ENCODE measurements at regions not wholly inside any gene's neighbourhood (a gene's known extent, or its start where the extent isn't known, plus 50 kb on each side); places are given as distances from the start of the nearest gene placed in this dataset.

- Histone ChIP-seq H3K4me3 (no peak overlapping the region), H3K27ac (no peak overlapping the region), H3K27me3 (no peaks in the 10 kb centered on the region), H3K4me1 (no peaks in the 10 kb centered on the region), H3K36me3 (no peaks in the 10 kb centered on the region), H3K9me3 (no peaks in the 10 kb centered on the region)
- TF ChIP-seq POLR2A (IDR thresholded peaks at IDR 0.05) (no peak), CTCF (IDR thresholded peaks at IDR 0.05) (no peak)
- peak in 1 of 3 donors; percentile 48 for DNase-seq
Observed at GRCh38 chr2:120845277-120845676, 109.6 kb downstream of the GLI2 start.

GRCh38 chr2:120846406-120847095 is 110.9 kb downstream of the GLI2 start:
- H3K9me3 ChIP-seq, result no peaks in the 10 kb centered on the region
- no peak for TF ChIP-seq POLR2A (IDR thresholded peaks at IDR 0.05)
- no peak for TF ChIP-seq CTCF (IDR thresholded peaks at IDR 0.05)
- H3K27me3 ChIP-seq, result no peaks in the 10 kb centered on the region
- peak in 1 of 3 donors; percentile 41 for DNase-seq
- no peak overlapping the region for H3K4me3 ChIP-seq
- H3K4me1 ChIP-seq, result no peaks in the 10 kb centered on the region
- no peak overlapping the region for H3K27ac ChIP-seq
- H3K36me3 ChIP-seq, result no peaks in the 10 kb centered on the region

DNA sequence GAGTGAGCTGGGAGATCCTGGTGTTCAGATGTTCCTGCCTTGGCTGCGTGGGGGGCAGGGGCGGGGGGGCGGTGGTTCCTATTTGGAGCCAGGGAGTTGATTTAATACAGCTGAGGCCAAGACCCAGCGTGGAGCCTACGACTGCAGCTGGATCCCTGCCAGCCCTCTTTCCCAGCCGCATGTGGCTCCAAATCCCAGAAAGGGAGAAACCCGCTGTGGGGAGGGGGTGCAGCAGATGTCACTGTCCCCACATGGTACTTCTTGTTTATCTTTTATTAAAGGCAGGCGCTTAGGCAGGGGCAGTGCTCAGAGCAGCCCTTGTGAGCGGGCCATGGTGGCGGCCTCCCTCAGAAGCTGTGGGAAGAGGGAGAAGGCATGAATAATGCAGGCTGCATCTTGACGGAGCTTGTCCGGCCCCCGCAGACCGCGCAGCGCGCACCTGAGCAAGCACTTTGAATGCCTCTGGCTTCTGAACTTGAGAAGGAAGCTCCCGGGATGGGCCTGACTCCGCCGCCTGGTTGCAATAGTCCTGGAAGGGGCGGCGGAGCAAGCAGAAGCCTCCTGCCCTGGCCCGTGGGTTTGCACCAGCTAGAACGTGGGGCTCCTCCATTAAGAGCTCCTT is 112.1 kb downstream of the GLI2 start:
- DNase-seq, result peak in 1 of 3 donors; percentile 43
- H3K27me3 ChIP-seq, result no peaks in the 10 kb centered on the region

GRCh38 chr2:120849278-120849677 is 113.6 kb downstream of the GLI2 start:
- Histone ChIP-seq H3K36me3 (no peaks in the 10 kb centered on the region), H3K27ac (no peak overlapping the region), H3K4me3 (no peak overlapping the region), H3K4me1 (no peaks in the 10 kb centered on the region), H3K27me3 (no peaks in the 10 kb centered on the region), H3K9me3 (no peaks in the 10 kb centered on the region)
- TF ChIP-seq CTCF (IDR thresholded peaks at IDR 0.05) (no peak), POLR2A (IDR thresholded peaks at IDR 0.05) (no peak)
- no peak for DNase-seq

More for the DNA sequence above, 112.1 kb downstream of the GLI2 start:
- H3K9me3 ChIP-seq, result no peaks in the 10 kb centered on the region
- no peak for TF ChIP-seq CTCF (IDR thresholded peaks at IDR 0.05)
- TF ChIP-seq POLR2A (IDR thresholded peaks at IDR 0.05), result no peak
- no peaks in the 10 kb centered on the region for H3K4me1 ChIP-seq
- H3K36me3 ChIP-seq, result no peaks in the 10 kb centered on the region
- H3K27ac ChIP-seq, result no peak overlapping the region
- H3K4me3 ChIP-seq, result no peak overlapping the region

DNA sequence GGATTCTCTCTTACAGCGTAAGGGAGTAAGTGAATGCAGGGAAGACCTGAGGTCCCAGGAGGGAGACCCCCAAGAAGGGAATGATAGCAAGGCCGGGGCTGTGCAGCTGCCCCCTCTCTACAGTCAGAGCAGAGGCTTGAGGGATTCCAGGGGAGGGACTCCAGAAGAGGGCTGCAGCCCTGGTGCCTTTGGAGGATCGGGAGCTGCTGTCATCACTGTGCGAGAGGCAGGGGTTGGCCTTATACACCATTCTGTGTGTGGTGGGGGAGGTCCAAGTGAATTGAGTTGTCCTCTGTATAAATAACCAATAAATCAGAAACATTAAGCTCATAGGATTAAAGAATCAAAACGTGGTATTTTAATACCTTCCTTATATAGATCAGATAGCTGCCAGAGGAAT is 114.9 kb downstream of the GLI2 start:
- TF ChIP-seq CTCF (IDR thresholded peaks at IDR 0.05) (no peak), POLR2A (IDR thresholded peaks at IDR 0.05) (no peak)
- H3K36me3 ChIP-seq, result no peaks in the 10 kb centered on the region
- H3K27ac ChIP-seq, result no peak overlapping the region
- no peaks in the 10 kb centered on the region for H3K4me1 ChIP-seq
- no peaks in the 10 kb centered on the region for H3K9me3 ChIP-seq
- H3K4me3 ChIP-seq, result no peak overlapping the region
- no peaks in the 10 kb centered on the region for H3K27me3 ChIP-seq
- DNase-seq, result peak in 2 of 3 donors; percentile 23 to 36
